ENCODE measurements at regions not wholly inside any gene's neighbourhood (a gene's known extent, or its start where the extent isn't known, plus 50 kb on each side); places are given as distances from the start of the nearest gene placed in this dataset.
"Not testable (repeated sequence)": the region's sequence is repeated elsewhere in the genome, so short reads cannot be mapped to it uniquely, and the experiment has no call there.

GRCh38 chrX:65870544-65870943 is 169.3 kb downstream of the VSIG4 start:
- not testable (repeated sequence) for H3K9me3 ChIP-seq (ENCODE audit: low read depth, low read length); H3K27me3 ChIP-seq (ENCODE audit: insufficient read depth, low read length); H3K4me3 ChIP-seq (ENCODE audit: low read length); H3K4me1 ChIP-seq (ENCODE audit: insufficient read depth, low read length)

- Histone ChIP-seq H3K27me3 (ENCODE audit: insufficient read depth, low read length) (no peaks in the 10 kb centered on the region), H3K9me3 (ENCODE audit: low read depth, low read length) (no peaks in the 10 kb centered on the region), H3K4me3 (ENCODE audit: low read length) (no peak overlapping the region), H3K4me1 (ENCODE audit: insufficient read depth, low read length) (no peaks in the 10 kb centered on the region)
Measured at GRCh38 chrX:65866773-65867172, 173.1 kb downstream of the VSIG4 start.

GRCh38 chrX:65866146-65866545 is 173.7 kb downstream of the VSIG4 start:
- H3K9me3 ChIP-seq (ENCODE audit: low read depth, low read length) = no peaks in the 10 kb centered on the region
- H3K27me3 ChIP-seq (ENCODE audit: insufficient read depth, low read length) = no peaks in the 10 kb centered on the region
- H3K4me3 ChIP-seq (ENCODE audit: low read length) = no peak overlapping the region
- no peaks in the 10 kb centered on the region for H3K4me1 ChIP-seq (ENCODE audit: insufficient read depth, low read length)

DNA sequence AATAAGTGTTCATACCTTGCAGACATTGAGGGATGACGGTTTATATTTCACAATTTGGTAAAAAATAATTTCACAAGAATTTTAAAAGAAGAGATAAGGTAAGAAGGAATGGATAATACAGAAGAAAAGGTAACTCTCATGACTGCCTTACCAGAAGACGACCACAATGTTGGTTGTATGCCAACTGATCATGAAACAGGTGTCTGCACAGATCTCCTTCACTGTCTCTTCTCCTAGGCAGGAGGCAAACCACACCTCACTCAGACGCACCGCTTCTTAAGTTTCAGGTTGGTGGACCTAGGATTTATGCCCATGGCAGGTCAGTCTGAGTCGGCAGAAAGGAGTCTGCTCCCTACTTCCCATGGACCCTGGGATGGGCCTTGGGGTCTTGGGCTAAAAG is 177.2 kb downstream of the VSIG4 start:
- Histone ChIP-seq H3K9me3 (ENCODE audit: low read depth, low read length) (no peaks in the 10 kb centered on the region), H3K4me1 (ENCODE audit: insufficient read depth, low read length) (no peaks in the 10 kb centered on the region), H3K27me3 (ENCODE audit: insufficient read depth, low read length) (no peaks in the 10 kb centered on the region), H3K4me3 (ENCODE audit: low read length) (no peak overlapping the region)

GRCh38 chrX:65859299-65859698 is 180.6 kb downstream of the VSIG4 start:
- Histone ChIP-seq H3K27me3 (ENCODE audit: insufficient read depth, low read length) (no peaks in the 10 kb centered on the region), H3K9me3 (ENCODE audit: low read depth, low read length) (no peaks in the 10 kb centered on the region), H3K4me1 (ENCODE audit: insufficient read depth, low read length) (no peaks in the 10 kb centered on the region), H3K4me3 (ENCODE audit: low read length) (no peak overlapping the region)

- H3K4me1 ChIP-seq (ENCODE audit: insufficient read depth, low read length); H3K4me3 ChIP-seq (ENCODE audit: low read length); H3K27me3 ChIP-seq (ENCODE audit: insufficient read depth, low read length); H3K9me3 ChIP-seq (ENCODE audit: low read depth, low read length): not testable (repeated sequence)
Measured at GRCh38 chrX:65854437-65854836, 185.4 kb downstream of the VSIG4 start.

DNA sequence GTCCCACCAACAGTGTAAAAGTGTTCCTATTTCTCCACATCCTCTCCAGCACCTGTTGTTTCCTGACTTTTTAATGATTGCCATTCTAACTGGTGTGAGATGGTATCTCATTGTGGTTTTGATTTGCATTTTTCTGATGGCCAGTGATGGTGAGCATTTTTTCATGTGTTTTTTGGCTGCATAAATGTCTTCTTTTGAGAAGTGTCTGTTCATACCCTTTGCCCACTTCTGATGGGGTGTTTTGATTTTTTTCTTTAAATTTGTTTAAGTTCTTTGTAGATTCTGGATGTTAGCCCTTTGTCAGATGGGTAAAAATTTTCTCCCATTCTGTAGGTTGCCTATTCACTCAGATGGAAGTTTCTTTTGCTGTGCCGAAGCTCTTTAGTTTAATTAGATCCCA is 183.9 kb downstream of the MSN start:
- H3K4me1 ChIP-seq (ENCODE audit: insufficient read depth, low read length); H3K4me3 ChIP-seq (ENCODE audit: low read length); H3K27me3 ChIP-seq (ENCODE audit: insufficient read depth, low read length); H3K9me3 ChIP-seq (ENCODE audit: low read depth, low read length): not testable (repeated sequence)

DNA sequence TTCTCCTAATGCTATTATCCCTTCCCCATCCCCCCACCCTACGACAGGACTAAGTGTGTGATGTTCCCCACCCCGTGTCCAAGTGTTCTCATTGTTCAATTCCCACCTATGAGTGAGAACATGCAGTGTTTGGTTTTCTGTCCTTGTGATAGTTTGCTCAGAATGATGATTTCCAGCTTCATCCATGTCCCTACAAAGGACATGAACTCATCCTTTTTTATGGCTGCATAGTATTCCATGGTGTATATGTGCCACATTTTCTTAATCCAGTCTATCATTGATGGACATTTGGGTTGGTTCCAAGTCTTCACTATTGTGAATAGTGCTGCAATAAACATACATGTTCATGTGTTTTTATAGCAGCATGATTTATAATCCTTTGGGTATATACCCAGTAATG is 183.4 kb downstream of the MSN start:
- H3K27me3 ChIP-seq (ENCODE audit: insufficient read depth, low read length); H3K4me1 ChIP-seq (ENCODE audit: insufficient read depth, low read length); H3K4me3 ChIP-seq (ENCODE audit: low read length); H3K9me3 ChIP-seq (ENCODE audit: low read depth, low read length): not testable (repeated sequence)

DNA sequence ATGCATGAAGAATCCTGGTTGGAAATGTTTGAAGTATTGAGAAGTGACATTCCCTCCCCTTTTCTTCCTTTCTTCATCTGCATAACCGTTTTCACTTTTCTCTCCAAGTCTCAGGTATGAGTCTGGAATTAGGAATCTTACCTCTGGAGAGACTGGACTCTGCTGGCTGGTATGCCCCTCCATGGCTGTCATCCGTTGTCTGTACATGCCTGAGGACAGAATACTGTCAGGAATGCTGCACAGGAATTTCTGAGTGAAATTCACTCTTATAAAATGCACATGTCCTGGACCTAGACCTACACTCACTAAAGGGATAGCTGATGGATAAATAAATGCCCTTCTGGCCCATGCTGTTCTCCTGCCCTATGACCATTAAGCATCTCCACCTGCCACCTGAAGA is 179.5 kb downstream of the MSN start:
- no peak overlapping the region for H3K4me3 ChIP-seq (ENCODE audit: low read length)
- H3K4me1 ChIP-seq (ENCODE audit: insufficient read depth, low read length) = no peaks in the 10 kb centered on the region
- H3K9me3 ChIP-seq (ENCODE audit: low read depth, low read length) = no peaks in the 10 kb centered on the region
- no peaks in the 10 kb centered on the region for H3K27me3 ChIP-seq (ENCODE audit: insufficient read depth, low read length)

- Histone ChIP-seq H3K4me1 (ENCODE audit: insufficient read depth, low read length) (no peaks in the 10 kb centered on the region), H3K9me3 (ENCODE audit: low read depth, low read length) (no peaks in the 10 kb centered on the region), H3K4me3 (ENCODE audit: low read length) (no peak overlapping the region), H3K27me3 (ENCODE audit: insufficient read depth, low read length) (no peaks in the 10 kb centered on the region)
Measured at GRCh38 chrX:65841263-65841662, 173.8 kb downstream of the MSN start.

DNA sequence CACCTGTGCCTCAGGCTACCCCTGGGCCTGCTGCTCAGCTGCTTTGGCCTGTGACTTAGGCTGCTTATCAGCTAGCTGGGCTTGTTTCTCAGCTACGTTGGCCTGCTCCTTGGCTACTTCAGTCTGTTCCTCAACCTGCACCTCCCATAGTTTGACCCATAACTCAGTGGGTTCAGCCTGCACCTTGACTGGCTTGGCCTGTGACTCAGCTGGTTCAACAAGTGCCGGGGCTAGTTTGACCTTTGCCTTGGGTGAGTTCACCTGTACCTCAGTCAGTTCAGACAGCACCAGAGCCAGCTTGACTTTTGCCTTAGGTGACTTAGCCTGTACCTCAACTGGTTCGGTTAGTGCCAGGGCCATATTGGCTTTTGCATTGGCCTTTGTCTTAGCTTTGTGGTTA is 171.2 kb downstream of the MSN start:
- H3K9me3 ChIP-seq (ENCODE audit: low read depth, low read length) = no peaks in the 10 kb centered on the region
- no peak overlapping the region for H3K4me3 ChIP-seq (ENCODE audit: low read length)
- no peaks in the 10 kb centered on the region for H3K27me3 ChIP-seq (ENCODE audit: insufficient read depth, low read length)
- no peaks in the 10 kb centered on the region for H3K4me1 ChIP-seq (ENCODE audit: insufficient read depth, low read length)

DNA sequence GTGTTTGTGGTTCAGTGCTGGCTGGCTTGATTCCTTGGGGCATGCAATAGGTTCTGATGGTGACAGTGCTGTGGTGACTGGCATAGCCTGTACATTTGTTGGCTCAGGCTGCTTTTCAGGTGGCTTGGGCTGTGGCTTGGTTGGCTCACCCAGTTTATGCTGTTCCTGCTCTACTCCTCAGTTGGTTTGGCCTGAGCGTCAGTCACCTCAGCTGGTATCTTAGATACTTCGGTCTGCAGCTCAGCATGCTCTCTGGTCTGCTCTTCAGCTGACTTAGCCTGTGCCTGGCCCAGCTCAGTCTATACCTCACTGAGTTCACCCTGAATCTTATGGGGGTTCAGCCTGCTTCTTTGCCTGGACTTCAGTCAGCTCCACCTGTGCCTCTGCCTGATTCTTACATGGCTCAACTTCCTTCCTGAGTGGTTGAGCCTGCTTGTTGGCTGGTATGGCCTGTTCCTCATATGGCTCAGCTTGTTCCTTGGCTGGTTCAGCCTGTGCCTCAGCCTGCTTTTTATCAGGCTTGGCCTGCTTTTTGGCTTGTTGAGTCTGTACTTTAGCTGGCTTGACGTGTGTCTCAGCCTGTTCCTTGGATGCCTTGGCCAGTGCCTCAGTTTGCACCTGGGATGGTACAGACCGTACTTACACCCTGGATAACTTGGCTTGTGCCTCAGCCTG is 170.6 kb downstream of the MSN start:
- H3K4me3 ChIP-seq (ENCODE audit: low read length) = no peak overlapping the region
- H3K27me3 ChIP-seq (ENCODE audit: insufficient read depth, low read length) = no peaks in the 10 kb centered on the region
- H3K9me3 ChIP-seq (ENCODE audit: low read depth, low read length) = no peaks in the 10 kb centered on the region
- H3K4me1 ChIP-seq (ENCODE audit: insufficient read depth, low read length) = no peaks in the 10 kb centered on the region

GRCh38 chrX:65831268-65831667 is 163.8 kb downstream of the MSN start:
- Histone ChIP-seq H3K9me3 (ENCODE audit: low read depth, low read length) (no peaks in the 10 kb centered on the region), H3K4me1 (ENCODE audit: insufficient read depth, low read length) (no peaks in the 10 kb centered on the region), H3K27me3 (ENCODE audit: insufficient read depth, low read length) (no peaks in the 10 kb centered on the region), H3K4me3 (ENCODE audit: low read length) (no peak overlapping the region)

GRCh38 chrX:65828599-65828998 is 161.1 kb downstream of the MSN start:
- Histone ChIP-seq H3K4me3 (ENCODE audit: low read length) (no peak overlapping the region), H3K9me3 (ENCODE audit: low read depth, low read length) (no peaks in the 10 kb centered on the region), H3K27me3 (ENCODE audit: insufficient read depth, low read length) (no peaks in the 10 kb centered on the region), H3K4me1 (ENCODE audit: insufficient read depth, low read length) (no peaks in the 10 kb centered on the region)

- H3K4me3 ChIP-seq (ENCODE audit: low read length); H3K4me1 ChIP-seq (ENCODE audit: insufficient read depth, low read length); H3K27me3 ChIP-seq (ENCODE audit: insufficient read depth, low read length); H3K9me3 ChIP-seq (ENCODE audit: low read depth, low read length): not testable (repeated sequence)
Measured at GRCh38 chrX:65825226-65825625, 157.8 kb downstream of the MSN start.

- H3K4me1 ChIP-seq (ENCODE audit: insufficient read depth, low read length) = no peaks in the 10 kb centered on the region
- peak overlapping the region; percentile 32 for H3K4me3 ChIP-seq (ENCODE audit: low read length)
- no peaks in the 10 kb centered on the region for H3K27me3 ChIP-seq (ENCODE audit: insufficient read depth, low read length)
Measured at GRCh38 chrX:65821721-65822496, 154.5 kb downstream of the MSN start.

More at GRCh38 chrX:65821721-65822496, 154.5 kb downstream of the MSN start:
- no peaks in the 10 kb centered on the region for H3K9me3 ChIP-seq (ENCODE audit: low read depth, low read length)

Data from mononuclear cell (primary cell).